K562 (cell line): ENCODE measurements at regions not wholly inside any gene's neighbourhood (a gene's known extent, or its start where the extent isn't known, plus 50 kb on each side); places are given as distances from the start of the nearest gene placed in this dataset.

Experiments
- ATAC-seq: fragments of 200-7000 bp; cut with Tn5 transposase; 3 replicates; pipeline ENCODE4 v1.9.1; 2020; ENCODE audit warnings: moderate library complexity
- BruUV-seq: library from RNA; stranded (reverse); fragments of 400-500 nt; replicated peaks from 2 replicates; lab custom pipeline; 2021; lab: Mats Ljungman, UMichigan
- CTCF ChIA-PET: fragments of 300-600 bp; formaldehyde crosslinking; extraction: SDS; loops from one replicate; lab custom pipeline; 2021; ENCODE audit warnings: low intra/inter-chr PET ratio; lab: Yijun Ruan, JAX
- POLR2A ChIA-PET: fragments of 300-600, 350-650 bp; sonication (Branson Sonifier 250); formaldehyde crosslinking; extraction: SDS; loops from one replicate; lab custom pipeline; 2021; ENCODE audit warnings: antibody characterized with exemption, inconsistent platforms; lab: Yijun Ruan, JAX
- DNase-seq, 4 experiments: peaks; one replicate each; pipeline versions ENCODE4 v3.0.0 to v3.0.0-alpha.2; 2011 to 2018; ENCODE audit warnings: low spot score in 3 of 4, mixed read lengths in 3 of 4; ENCODE audit errors: extremely low read depth in 1 of 4
- FAIRE-seq: peaks from 2 replicates; lab custom pipeline; 2011; peaks lifted over from hg19 to GRCh38; lab: Jason Lieb, UNC
- H2AFZ ChIP-seq: 2 replicates; pipeline ENCODE4 v1.6.0; 2011; ENCODE audit warnings: low read depth, low read length, control low read depth, inconsistent platforms
- H3K27ac ChIP-seq: fragments of 200-600 bp; 3 replicates; pipeline ENCODE4 v1.8.0; 2011; ENCODE audit warnings: low read depth, mild to moderate bottlenecking, control low read depth, inconsistent platforms, low read length, moderate library complexity, mixed read lengths; ENCODE audit errors: extremely low read depth
- H3K27me3 ChIP-seq, 2 experiments: fragments of 300-600 bp in 1 of 2; 2 replicates in 1 of 2; 3 replicates in 1 of 2; pipeline versions ENCODE4 v1.6.0 to v1.8.0; 2011; ENCODE audit warnings: inconsistent platforms in 2 of 2, low read length in 2 of 2, mild to moderate bottlenecking in 1 of 2, mixed read lengths in 1 of 2, moderate library complexity in 1 of 2; ENCODE audit not compliant: control insufficient read depth in 2 of 2, insufficient read depth in 2 of 2
- H3K36me3 ChIP-seq: fragments of 300-600 bp; 3 replicates; pipeline ENCODE4 v1.8.0; 2011; ENCODE audit warnings: mild to moderate bottlenecking, low read length, inconsistent platforms; ENCODE audit not compliant: control insufficient read depth, insufficient read depth
- H3K4me1 ChIP-seq, 2 experiments: fragments of 200-600 bp in 1 of 2; replicated peaks in 1 of 2; 2 replicates in 1 of 2; 3 replicates in 1 of 2; pipeline versions ENCODE4 v1.5.1 to v1.8.0; 2011; ENCODE audit warnings: inconsistent platforms in 2 of 2, low read length in 2 of 2, mild to moderate bottlenecking in 1 of 2, mixed read lengths in 1 of 2, moderate library complexity in 1 of 2; ENCODE audit not compliant: control insufficient read depth in 2 of 2, insufficient read depth in 2 of 2
- H3K4me2 ChIP-seq: 2 replicates; pipeline ENCODE4 v1.6.1; 2011; ENCODE audit warnings: low read length, control low read depth, inconsistent platforms, mixed read lengths; ENCODE audit not compliant: insufficient read depth
- H3K4me3 ChIP-seq: fragments of 200-600 bp; sonication (generic), shearing (Covaris generic); 2 replicates; pipeline ENCODE4 v1.5.1; 2016; ENCODE audit warnings: control low read depth, inconsistent platforms
- H3K79me2 ChIP-seq: fragments of 200-600 bp; 3 replicates; pipeline ENCODE4 v1.8.0; 2011; ENCODE audit warnings: low read length, inconsistent platforms; ENCODE audit not compliant: control insufficient read depth, insufficient read depth
- H3K9ac ChIP-seq, 2 experiments: 2 replicates each; pipeline versions ENCODE4 v1.6.0 to v1.6.1; 2011; ENCODE audit warnings: low read depth in 2 of 2, low read length in 2 of 2, control low read depth in 1 of 2, inconsistent platforms in 1 of 2, mild to moderate bottlenecking in 1 of 2, mixed read lengths in 1 of 2; ENCODE audit not compliant: insufficient read depth in 1 of 2
- H3K9me1 ChIP-seq: one replicate; pipeline ENCODE4 v1.6.0; 2011; ENCODE audit warnings: inconsistent platforms, mild to moderate bottlenecking, low read length, moderate library complexity; ENCODE audit not compliant: control insufficient read depth, insufficient read depth
- H3K9me3 ChIP-seq: replicated peaks from 2 replicates; pipeline ENCODE4 v1.5.1; 2011; ENCODE audit warnings: low read depth, low read length, inconsistent platforms; ENCODE audit not compliant: control insufficient read depth, insufficient read depth
- H4K20me1 ChIP-seq: replicated peaks from 2 replicates; pipeline ENCODE4 v1.6.1; 2011; ENCODE audit warnings: low read length, inconsistent platforms, mixed read lengths; ENCODE audit not compliant: control insufficient read depth, insufficient read depth
- ARID4B ChIP-seq: sonication (generic); formaldehyde crosslinking; IDR thresholded peaks from 2 replicates; pipeline ENCODE4 v1.8.0; 2022; ENCODE audit warnings: mild to moderate bottlenecking, missing genetic modification reagents
- BMI1 ChIP-seq: fragments of 150-350 bp; IDR thresholded peaks from 2 replicates; pipeline ENCODE4 v1.6.1; 2014; ENCODE audit warnings: low read length
- ELK3 ChIP-seq: fragments of 450-650 bp; formaldehyde crosslinking; IDR thresholded peaks from 2 replicates; pipeline ENCODE4 v1.4.0; 2020; ENCODE audit warnings: mild to moderate bottlenecking
- ID3 ChIP-seq, 2 experiments: fragments of 250-450 bp in 1 of 2; fragments of 450-650 bp in 1 of 2; sonication (Bioruptor Pico) in 1 of 2; IDR thresholded peaks; 2 replicates each; pipeline versions ENCODE4 v1.6.1 to v1.8.0; 2016 to 2021; ENCODE audit warnings: mild to moderate bottlenecking in 2 of 2, moderate library complexity in 2 of 2, missing compliant biosample characterization in 1 of 2, missing genetic modification characterization in 1 of 2
- MCM2 ChIP-seq: fragments of 450-650 bp; IDR thresholded peaks from 2 replicates; pipeline ENCODE4 v1.6.1; 2017; ENCODE audit warnings: low read depth, mild to moderate bottlenecking
- RBM25 ChIP-seq: fragments of 200-400 bp; formaldehyde crosslinking; IDR thresholded peaks from 2 replicates; pipeline ENCODE4 v1.6.1; 2018; ENCODE audit warnings: low read length, low read depth, moderate library complexity; ENCODE audit not compliant: severe bottlenecking
- SIRT6 ChIP-seq: IDR thresholded peaks from one replicate; pipeline ENCODE4 v1.6.1; 2012; ENCODE audit warnings: low read depth, mild to moderate bottlenecking, control low read depth, inconsistent platforms, low read length, moderate library complexity
- SRSF7 ChIP-seq: fragments of 200-400 bp; formaldehyde crosslinking; optimal IDR thresholded peaks from 2 replicates; pipeline ENCODE3; 2017; ENCODE audit warnings: mild to moderate bottlenecking, low read depth, low read length
- THAP12 ChIP-seq: fragments of 250-450 bp; sonication (Bioruptor Pico); IDR thresholded peaks from 2 replicates; pipeline ENCODE4 v1.9.0; 2021; ENCODE audit warnings: mild to moderate bottlenecking, inconsistent platforms
- ZBTB34 ChIP-seq: fragments of 250-450 bp; sonication (Bioruptor Pico); IDR thresholded peaks from 2 replicates; pipeline ENCODE4 v1.8.0; 2021; ENCODE audit warnings: mild to moderate bottlenecking, moderate library complexity
- ZKSCAN8 ChIP-seq: fragments of 200-800 bp; sonication (Bioruptor generic); IDR thresholded peaks from 2 replicates; pipeline ENCODE4 v1.6.1; 2016; ENCODE audit warnings: missing genetic modification characterization, missing compliant biosample characterization
- ZNF3 ChIP-seq: fragments of 250-450 bp; sonication (Bioruptor Pico); IDR thresholded peaks from 2 replicates; pipeline ENCODE4 v1.5.0; 2021; ENCODE audit warnings: mild to moderate bottlenecking, moderate library complexity
- ZNF707 ChIP-seq: fragments of 250-450 bp; sonication (Bioruptor Pico); conservative IDR thresholded peaks from 2 replicates; pipeline ENCODE4 v1.8.0; 2022; ENCODE audit warnings: inconsistent platforms, mild to moderate bottlenecking, moderate library complexity
- WGBS: fragments of 100-300 bp; shearing (Covaris generic); methylation state at CpG from one replicate; pipeline ENCODE4 v1.1.6; 2016; ENCODE audit warnings: low coverage, mixed read lengths; ENCODE audit not compliant: insufficient coverage; ENCODE audit errors: missing lambda C conversion rate; 5-methylcytosine and 5-hydroxymethylcytosine counted together
- in situ Hi-C: fragments of 300-500 bp; cut with MboI; formaldehyde crosslinking; loops from 4 replicates; pipeline ENCODE4 v1.15.0; 2018; ENCODE audit warnings: inconsistent platforms, mixed read lengths
- intact Hi-C: fragments of 100-400 bp; cut with micrococcal nuclease; formaldehyde crosslinking; loops from 2 replicates; pipeline ENCODE4 v1.14.2; 2022

GRCh38 chr7:52463341-52463740 is 572.1 kb upstream of the POM121L12 start (continued):
- TF ChIP-seq MCM2 = no peak
- no peak for TF ChIP-seq THAP12
- TF ChIP-seq ZNF707 (CRISPR knock-in tag) = no peak
- no peak for TF ChIP-seq RBM25
- TF ChIP-seq ZNF3 (CRISPR knock-in tag) = no peak
- no peak for TF ChIP-seq SRSF7
- no peak for TF ChIP-seq BMI1
- no peak for TF ChIP-seq SIRT6

- Histone ChIP-seq H3K9me1 (no peaks in the 10 kb centered on the region), H3K9me3 (no peaks in the 10 kb centered on the region), H3K36me3 (no peaks in the 10 kb centered on the region), H3K4me3 (no peak overlapping the region), H3K79me2 (no peaks in the 10 kb centered on the region), H4K20me1 (no peaks in the 10 kb centered on the region), H3K4me2 (no peak overlapping the region), H3K4me1 (no peaks in the 10 kb centered on the region), H3K27ac (no peak overlapping the region), H3K27me3 (no peaks in the 10 kb centered on the region), H3K9ac (no peak overlapping the region), H2AFZ (no peak overlapping the region)
- 0% methylated on average over 3 of the region's 3 CpGs for WGBS
- no peak for DNase-seq
- POLR2A ChIA-PET = no interaction called here
- no peak for FAIRE-seq
- no TSS peak for BruUV-seq
- in situ Hi-C loops (no loop called here), intact Hi-C loops (no loop called here)
- CTCF ChIA-PET = no interaction called here
- no peak for ATAC-seq
- no peak for TF ChIP-seq ID3 (CRISPR knock-in tag; IDR thresholded peaks at IDR 0.05)
- TF ChIP-seq ID3 (tag; IDR thresholded peaks at IDR 0.05) = no peak
- TF ChIP-seq ZKSCAN8 (CRISPR knock-in tag) = no peak
- no peak for TF ChIP-seq ZBTB34
- no peak for TF ChIP-seq ELK3 (CRISPR knock-in tag)
- TF ChIP-seq ARID4B (CRISPR knock-in tag) = no peak
These were observed 573.0 kb upstream of the POM121L12 start for GRCh38 chr7:52462474-52462873.
